RKO (cell line): ENCODE measurements at regions not wholly inside any gene's neighbourhood (a gene's known extent, or its start where the extent isn't known, plus 50 kb on each side); places are given as distances from the start of the nearest gene placed in this dataset.
"Not testable (repeated sequence)": the region's sequence is repeated elsewhere in the genome, so short reads cannot be mapped to it uniquely, and the experiment has no call there.

Experiments used
- DNase-seq: peaks from one replicate; pipeline ENCODE4 v3.0.0-alpha.2; 2016; ENCODE audit warnings: low spot score

GRCh38 chr11:24267014-24267413 lies 229.8 kb upstream of the LUZP2 start:
- DNase-seq = no peak

DNA sequence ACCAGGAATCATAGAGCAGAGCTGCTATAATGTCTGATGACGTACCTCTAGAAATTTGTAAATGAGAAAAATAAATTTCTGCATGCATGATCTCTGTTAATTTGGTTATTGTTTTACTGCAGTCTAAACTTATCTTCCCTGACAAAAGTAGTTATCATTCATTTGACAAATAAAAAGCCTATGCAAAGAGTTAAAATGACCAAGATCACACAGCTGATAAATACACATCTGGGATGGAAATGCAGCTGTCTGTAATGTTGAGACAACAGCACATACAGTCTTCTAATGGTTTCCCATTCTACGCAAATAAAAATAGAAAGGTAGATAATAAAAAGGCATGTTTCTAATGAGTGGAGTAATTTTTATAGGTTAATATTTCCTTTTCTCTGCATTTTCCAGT lies 225.1 kb upstream of the LUZP2 start:
- DNase-seq = no peak

GRCh38 chr11:24274214-24274781 lies 222.6 kb upstream of the LUZP2 start:
- not testable (repeated sequence) for DNase-seq

GRCh38 chr11:24286238-24286637 lies 210.6 kb upstream of the LUZP2 start:
- DNase-seq = no peak

DNA sequence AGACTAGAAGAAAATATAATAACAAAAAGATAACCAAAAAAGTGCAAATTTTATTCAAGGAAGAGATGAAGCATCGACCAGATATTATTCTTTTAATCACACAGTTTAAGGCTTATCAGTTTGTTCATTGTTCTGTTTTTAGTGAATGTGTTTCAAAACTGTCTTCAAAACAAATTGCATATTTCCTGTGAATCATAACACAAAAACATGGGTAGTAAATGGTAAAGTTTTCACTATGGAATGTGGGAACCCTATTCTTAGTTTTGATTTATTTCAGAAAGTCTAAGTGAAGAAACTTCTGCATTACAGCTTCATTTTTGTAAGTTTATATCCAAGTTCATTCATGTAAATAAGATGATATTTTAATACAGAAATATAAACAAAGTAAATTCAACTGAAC lies 207.6 kb upstream of the LUZP2 start:
- DNase-seq = no peak

GRCh38 chr11:24293964-24294363 lies 202.9 kb upstream of the LUZP2 start:
- DNase-seq = no peak

DNA sequence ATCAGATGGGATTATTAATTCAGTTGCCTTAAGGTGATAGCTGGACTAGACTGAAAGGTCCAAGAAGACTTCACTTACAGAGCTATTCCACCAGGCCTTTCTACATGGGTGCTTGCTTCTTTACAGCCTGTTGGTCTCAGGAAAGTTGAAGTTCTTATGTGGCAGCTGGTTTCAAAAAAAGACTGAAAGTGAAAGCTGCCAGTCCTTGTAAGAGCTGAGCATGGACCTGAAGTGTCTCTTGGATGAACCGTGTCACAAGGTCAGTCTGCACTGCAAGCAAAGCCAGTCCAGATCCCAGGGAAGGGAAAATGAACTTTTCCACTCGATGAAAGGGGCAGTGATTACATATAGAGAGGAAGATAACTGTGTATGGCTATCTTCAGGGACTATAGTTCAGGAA lies 201.5 kb upstream of the LUZP2 start:
- no peak for DNase-seq

- DNase-seq = no peak
These were observed 199.4 kb upstream of the LUZP2 start for GRCh38 chr11:24297461-24297860.

GRCh38 chr11:24298146-24298545 lies 198.7 kb upstream of the LUZP2 start:
- no peak for DNase-seq

GRCh38 chr11:24311974-24312373 lies 184.9 kb upstream of the LUZP2 start:
- no peak for DNase-seq

GRCh38 chr11:24312464-24313238 lies 184.2 kb upstream of the LUZP2 start:
- DNase-seq = no peak

- DNase-seq = no peak
These were observed 175.6 kb upstream of the LUZP2 start for GRCh38 chr11:24321229-24321628.

DNA sequence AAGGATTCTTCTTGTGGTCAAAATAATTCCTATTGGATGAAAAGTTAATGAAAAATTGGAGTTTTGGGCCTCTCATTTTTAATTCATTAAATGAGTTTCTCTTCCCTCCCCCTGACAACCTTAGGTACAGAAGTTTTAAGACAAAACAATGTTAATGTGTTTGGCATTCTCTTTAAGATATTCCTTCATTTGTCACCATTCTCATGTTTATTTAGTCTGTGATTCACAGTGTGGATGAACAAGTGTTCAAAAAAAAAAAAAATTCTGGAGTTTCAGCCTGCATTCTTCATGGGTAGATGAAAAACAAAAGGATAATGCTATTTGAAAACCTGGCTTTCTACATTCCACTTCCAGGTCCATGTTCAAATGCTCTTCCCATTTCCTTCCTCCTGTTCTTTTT lies 172.6 kb upstream of the LUZP2 start:
- DNase-seq = no peak

DNA sequence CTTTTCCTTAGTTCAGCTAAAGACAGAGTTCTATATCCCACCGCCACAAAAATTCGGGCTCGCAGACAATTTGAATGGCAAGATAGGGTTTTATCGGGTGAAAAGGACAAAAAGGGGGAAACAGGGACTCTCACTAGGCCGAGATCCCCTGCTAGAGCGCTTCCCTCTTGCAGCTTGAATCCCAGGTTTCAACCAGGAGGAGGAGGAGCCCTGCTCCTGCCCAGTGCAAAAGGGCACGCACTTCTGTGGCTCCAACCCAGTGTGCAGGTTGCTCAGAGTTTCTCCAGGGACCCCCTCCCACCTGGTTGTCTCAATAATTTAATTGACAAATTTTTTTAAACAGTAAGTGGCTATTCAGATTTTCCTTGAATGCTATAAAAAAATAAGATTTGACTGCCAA lies 152.6 kb upstream of the LUZP2 start:
- no peak for DNase-seq

DNA sequence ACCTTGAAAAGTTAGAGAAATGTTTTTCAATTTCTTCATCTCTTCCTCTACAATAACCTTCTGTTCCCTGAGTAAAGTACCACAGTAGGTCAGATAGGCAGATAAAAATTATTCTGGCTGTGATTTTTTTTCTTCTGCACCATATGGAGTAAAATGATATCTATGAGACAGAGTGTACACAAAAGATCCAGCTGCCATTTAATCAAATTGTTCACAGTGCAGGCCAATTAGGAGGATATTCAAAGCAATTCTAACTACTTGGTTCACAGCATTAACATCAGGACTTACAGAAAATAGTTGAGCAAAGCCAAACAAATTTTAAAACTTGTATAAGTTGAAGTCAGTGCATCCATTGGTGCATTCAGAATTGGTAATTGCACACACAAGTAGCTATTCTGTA lies 147.9 kb upstream of the LUZP2 start:
- no peak for DNase-seq

GRCh38 chr11:24351179-24351578 lies 145.7 kb upstream of the LUZP2 start:
- DNase-seq = no peak

DNA sequence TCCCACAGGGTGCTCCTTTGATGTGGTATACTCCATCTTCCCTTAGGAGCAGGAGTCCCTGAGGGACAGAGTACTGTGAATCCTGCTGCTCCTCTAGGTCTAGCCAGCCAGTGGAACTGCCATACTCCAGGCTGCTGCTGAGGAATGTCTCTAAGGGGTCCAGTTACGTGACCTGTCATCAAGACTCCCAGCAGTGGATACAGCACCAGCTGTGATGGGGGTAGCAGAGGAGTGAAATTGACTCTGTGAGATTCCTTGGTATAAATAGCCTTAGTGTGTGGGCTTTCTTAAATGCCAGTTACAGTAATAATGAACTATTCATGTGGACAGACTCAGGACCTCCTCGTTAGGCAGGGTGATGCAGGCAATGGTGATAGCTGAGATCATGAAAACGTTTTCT lies 140.4 kb upstream of the LUZP2 start:
- DNase-seq = no peak

DNA sequence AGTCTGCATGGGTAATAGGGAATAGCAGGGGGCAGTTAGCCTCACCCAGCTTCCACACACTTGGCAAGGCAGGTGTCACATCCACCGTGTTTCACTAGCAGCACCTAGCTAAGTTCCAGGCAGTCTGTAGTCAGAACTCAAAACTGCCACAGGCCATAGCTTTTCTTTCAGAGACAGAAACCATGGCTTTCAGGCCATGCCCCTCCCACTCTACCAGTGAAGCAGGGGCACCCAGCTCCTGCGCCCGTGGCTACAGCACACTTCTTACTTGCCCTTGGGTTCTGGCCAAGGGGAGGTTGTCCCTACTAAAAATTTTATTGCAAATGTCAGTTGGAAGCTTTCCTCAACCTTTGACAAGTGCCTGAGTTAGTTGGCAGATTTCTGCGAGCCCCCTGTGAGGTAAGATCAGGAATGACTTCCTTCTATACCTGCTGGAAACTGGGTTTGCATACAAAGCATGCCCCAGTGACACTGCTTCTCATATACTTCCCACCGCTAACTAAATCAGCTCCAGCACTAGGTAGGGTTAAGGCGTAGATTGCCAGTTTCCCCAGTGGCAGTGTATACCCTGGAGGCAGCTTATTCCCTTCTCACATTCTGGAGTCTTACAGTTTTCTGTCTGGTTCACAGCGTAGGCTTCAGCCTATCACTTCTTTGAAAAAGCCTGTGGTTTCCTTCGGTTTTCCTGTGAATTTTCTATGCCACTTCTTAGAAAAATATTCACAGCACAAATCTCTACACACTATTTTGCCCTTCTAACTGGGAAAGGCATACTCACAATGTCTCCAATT lies 139.0 kb upstream of the LUZP2 start:
- DNase-seq = no peak

DNA sequence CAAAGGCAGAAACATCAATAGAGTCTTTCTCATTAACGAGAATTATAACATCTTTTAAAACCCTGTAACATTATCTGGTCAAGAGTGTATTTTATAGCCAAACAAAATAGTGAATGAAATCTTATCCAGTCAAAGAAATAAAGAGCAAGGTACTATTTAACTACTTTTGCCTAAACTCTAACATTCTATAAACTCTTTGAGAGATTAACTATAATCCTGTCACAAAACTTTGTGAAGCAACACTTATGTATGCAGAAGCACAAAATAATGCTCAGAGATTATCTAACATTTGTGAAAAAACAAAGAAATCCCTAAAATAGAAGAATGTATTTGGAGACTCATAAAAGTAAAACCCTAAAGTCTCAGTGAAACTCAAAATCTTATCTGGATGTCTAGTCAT lies 124.4 kb upstream of the LUZP2 start:
- DNase-seq = no peak

DNA sequence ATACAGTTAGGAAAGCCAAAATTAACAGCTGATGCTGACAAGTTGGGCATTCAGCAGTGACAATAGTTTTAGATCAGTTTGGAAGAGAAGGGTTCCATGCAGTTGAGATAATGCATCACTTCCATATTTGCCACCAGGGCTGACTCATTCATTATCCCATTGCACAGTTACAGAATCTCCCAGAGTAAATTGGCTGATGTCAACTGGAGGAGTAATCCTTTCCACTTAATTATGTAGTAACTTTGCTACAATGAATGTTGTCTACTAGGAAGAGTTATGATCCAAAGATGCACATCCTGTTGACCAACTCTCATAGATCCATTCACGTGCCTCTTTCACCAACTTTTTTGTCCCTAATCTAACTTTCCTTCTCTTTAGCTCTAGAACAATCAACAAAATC lies 123.3 kb upstream of the LUZP2 start:
- peak; percentile 0 for DNase-seq

GRCh38 chr11:24375351-24375750 lies 121.5 kb upstream of the LUZP2 start:
- no peak for DNase-seq

DNA sequence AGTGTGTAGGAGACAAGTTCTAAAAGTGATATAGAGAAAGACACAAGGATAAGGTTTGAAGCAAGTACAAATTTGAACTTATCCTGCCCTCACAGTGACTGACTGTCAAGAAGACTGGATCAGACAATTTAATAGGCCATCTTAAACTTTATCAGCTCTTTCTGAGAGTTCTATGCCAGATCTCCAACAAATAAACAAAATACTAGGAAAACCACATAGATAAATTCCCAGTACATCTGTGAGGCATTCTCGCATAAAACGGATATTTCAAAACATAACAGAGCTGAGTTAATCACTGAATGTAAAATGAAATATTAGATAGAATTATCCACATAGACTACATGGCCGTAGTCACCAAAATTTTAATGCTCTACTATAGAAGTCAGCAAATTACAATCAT lies 120.9 kb upstream of the LUZP2 start:
- no peak for DNase-seq

DNA sequence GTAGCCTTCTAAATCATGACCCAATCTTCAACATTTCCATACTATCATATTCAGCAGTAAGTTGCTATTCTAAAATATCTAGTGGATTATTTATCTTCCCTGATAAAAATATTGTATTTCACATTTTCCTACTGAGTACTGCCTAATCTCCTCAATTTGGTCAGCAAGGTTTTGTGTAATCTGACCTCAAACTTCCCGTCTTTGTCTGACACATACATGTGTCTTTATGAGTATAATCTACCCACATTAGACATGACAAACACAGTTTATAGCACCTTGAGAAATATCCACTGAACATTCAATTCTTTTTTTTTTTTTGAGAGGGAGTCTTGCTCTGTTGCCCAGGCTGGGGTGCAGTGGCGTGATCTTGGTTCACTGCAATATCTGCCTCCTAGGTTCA lies 113.7 kb upstream of the LUZP2 start:
- no peak for DNase-seq
